SIG-M5 (cell line): ENCODE measurements at regions not wholly inside any gene's neighbourhood (a gene's known extent, or its start where the extent isn't known, plus 50 kb on each side); places are given as distances from the start of the nearest gene placed in this dataset.
"Not testable (repeated sequence)": the region's sequence is repeated elsewhere in the genome, so short reads cannot be mapped to it uniquely, and the experiment has no call there.

Experiments used
- DNase-seq: peaks from one replicate; lab custom pipeline; 2025; lab: John Stamatoyannopoulos, UW

- not testable (repeated sequence) for DNase-seq
These were observed 206.9 kb downstream of the NPIPB11 start for GRCh38 chr16:29199626-29200025.

GRCh38 chr16:29198731-29199521 lies 207.6 kb downstream of the NPIPB11 start:
- no peak for DNase-seq

DNA sequence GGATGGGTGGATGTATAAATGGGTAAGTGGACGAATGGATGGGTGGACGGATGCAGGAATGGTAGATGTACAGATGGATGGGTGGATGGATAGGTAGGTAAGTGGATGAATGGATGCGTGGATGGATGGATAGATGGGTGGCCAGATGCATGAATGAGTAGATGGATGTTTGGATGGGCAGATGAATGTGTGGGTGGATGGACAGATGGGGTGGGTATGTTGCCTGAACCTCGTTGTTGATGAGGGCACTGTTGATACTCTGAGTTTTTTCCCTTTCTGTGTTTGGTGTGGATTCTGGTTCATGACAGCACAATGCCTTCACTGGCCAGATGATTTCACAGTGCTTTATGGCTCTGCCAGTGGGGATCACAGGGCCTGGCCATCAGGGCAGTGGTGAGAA lies 208.3 kb downstream of the NPIPB11 start:
- DNase-seq: no peak

GRCh38 chr16:29197494-29198100 lies 208.9 kb downstream of the NPIPB11 start:
- not testable (repeated sequence) for DNase-seq

- not testable (repeated sequence) for DNase-seq
These were observed 209.8 kb downstream of the NPIPB11 start for GRCh38 chr16:29196746-29197145.

- DNase-seq: not testable (repeated sequence)
These were observed 210.4 kb downstream of the LAT start for GRCh38 chr16:29195116-29195872.

GRCh38 chr16:29194185-29194844 lies 209.5 kb downstream of the LAT start:
- DNase-seq: not testable (repeated sequence)

DNA sequence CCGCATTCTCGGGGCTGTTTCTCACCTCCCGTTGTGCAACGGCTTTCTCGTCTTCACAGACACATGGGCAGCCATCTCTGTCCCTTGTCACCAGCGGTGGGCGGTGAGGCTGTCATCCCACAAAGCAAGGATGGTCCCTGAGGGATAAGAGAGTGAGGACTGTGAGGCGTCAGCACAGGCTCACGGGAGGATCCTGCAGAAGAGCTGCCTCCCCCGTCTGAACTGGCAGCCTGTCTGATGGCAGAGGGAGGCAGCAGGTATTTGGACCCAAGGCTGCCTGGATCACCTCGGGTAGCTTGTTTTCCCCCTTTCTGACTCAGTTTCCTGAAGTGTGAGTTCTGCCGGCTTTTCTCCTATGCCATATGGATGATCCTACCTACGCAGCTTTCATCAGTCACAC lies 208.8 kb downstream of the LAT start:
- DNase-seq: not testable (repeated sequence)

DNA sequence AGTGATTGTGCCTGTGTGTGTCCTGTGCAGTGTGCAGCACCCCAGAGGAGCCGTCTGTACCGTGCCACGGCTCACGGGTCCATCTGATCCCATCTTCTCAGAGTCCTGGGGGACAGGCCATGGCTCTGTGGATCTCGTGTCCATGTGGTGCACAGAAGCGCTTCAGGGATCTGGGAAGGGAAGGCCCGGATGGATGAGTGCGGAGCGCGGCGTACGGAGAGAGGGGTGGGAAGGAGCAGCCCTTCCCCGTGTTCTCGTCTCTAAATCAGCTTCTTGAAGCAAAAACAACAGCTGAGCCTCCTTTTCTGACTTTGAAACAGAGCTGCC lies 208.4 kb downstream of the LAT start:
- not testable (repeated sequence) for DNase-seq

- no peak for DNase-seq
These were observed 207.7 kb downstream of the LAT start for GRCh38 chr16:29192329-29193247.

GRCh38 chr16:29191636-29192180 lies 206.9 kb downstream of the LAT start:
- not testable (repeated sequence) for DNase-seq

DNA sequence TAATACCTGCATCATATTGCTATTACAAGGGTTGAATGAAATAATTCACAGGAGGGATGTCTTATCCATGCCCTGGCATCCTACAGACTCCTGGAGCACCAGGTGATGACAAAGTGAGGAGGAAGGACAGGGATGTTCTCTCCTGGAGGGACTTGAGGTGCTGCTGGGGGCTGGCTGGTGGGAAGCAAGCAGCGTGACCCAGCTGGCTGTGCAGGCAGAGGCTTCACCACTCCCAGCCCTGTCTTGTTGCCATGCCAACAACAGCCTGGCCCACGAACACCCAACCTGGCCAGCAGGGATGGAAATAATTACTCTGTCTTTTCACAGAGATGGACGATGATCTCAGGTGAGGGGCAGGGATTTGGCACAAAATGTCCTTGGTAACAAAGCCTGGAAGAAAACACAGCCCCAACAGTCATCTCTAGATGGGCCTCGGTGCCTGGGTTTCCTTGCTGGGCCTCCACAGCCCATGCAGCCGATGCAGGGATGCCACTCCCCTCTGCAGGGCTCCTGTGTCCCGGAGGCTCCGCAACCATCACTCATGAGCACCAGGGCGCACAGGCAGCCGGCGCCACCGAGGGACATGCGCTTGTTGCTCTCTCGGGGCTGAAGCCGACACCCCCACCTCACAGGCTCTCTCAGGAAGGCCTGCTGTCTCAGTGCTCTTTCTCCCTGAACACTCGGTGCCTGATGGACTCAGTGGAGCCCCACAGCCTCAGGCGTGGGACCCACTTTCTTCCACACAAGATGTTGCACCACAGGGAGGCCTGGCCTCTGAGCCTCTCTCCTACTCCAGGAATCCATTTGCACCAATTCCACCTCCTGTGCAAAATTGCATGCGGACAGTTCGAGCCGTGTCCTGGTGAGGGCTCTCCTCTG lies 205.9 kb downstream of the LAT start:
- not testable (repeated sequence) for DNase-seq

GRCh38 chr16:29188806-29189205 lies 204.0 kb downstream of the LAT start:
- DNase-seq: not testable (repeated sequence)

GRCh38 chr16:29186306-29187220 lies 201.7 kb downstream of the LAT start:
- not testable (repeated sequence) for DNase-seq

- not testable (repeated sequence) for DNase-seq
These were observed 201.0 kb downstream of the LAT start for GRCh38 chr16:29185872-29186271.

DNA sequence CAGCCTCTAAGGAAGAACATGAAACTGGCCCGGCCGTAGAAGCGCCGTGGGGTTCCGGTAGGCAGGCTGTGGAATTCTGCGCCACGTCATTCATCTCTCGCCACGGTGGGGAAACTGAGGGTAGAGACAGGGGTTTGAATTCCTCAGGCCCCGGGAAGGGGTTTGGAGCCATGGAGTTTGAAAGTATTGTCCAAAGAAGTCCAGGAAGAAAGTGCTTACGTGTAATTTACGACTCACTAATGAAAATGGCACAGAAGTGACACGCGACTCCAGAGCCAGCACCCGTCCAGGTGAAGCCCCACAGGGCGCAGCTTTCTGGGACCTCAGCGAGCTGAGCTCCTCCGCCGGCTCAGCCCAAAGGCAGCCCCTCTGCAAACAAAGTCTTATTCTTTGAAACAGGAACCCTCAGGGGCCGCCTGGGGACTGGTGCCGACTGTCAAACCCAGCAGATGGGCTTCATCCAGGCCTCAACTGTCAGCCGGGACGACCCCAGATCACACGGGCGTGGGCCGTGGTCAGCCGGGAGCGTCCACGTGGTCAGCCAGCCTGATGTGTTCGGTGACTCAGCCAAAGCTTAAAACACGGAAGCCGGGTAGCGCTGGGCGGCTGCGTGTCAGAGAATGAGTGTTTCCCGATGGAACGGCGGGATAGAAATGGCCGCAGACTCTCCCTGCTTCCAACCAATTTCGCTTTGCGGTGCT lies 200.0 kb downstream of the LAT start:
- not testable (repeated sequence) for DNase-seq

DNA sequence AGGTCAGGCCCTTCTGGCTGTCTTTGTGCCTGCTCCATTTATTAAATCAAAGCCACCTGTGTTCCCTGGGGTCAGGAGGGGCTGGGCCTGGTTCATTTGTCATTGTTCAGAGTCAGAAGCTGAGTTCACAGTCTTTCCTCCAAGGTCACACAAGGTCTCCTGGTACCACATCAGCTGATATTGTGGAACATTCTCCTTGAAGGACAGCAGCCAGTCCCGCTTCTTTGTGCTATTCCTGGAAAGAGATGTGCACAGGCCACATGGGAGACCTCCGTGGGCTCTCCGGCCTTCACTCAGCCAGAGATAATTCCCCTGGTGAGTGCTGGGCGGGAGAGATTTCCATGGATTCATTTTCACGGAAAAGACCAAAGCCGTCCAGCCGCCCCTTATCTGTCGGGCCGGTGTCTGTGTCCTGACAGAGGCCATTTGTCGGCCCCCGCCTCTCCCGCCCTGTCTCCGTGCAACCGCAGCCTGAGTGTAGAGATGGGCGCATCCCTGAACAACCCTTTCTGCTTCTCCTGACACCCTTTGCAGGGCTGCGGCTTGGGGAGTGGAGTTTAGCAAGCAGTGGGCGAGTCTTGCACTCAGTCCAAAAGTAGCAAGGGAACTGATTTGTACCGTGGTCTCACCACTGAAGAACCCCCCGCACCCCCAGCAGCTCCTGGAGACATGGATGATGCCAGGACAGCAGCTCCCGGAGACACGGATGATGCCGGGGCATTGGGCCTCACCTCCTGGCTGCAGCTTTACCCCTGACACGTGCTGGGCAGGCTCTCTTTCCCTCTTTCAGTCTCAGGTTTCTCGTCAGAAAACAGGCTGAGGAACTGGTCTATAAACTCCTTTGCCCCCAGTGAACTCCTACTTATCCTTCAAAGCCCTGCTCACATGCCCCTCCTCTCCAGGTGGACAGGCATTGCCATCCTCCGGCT lies 198.4 kb downstream of the LAT start:
- not testable (repeated sequence) for DNase-seq
